ENCODE measurements at regions not wholly inside any gene's neighbourhood (a gene's known extent, or its start where the extent isn't known, plus 50 kb on each side); places are given as distances from the start of the nearest gene placed in this dataset.

DNA sequence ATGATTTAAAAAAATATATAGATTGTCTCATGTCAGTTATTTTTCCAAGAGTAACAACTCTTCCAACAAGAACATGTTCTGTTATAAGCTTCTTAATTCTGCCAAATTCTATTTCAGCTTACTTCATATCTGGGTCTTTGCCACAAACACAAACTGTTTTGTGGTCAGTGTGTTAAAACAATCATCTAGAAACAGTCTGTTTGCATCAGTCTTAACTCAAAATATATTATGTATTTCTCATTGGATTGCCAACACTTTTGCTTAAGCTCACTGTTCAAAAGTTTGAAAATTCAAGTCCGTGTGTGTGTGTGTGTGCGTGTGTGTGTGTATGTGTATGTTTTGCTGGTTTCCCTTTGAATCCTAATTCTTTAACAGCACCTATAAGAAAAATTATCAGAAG, 752.3 kb upstream of the NDST4 start:
- H3K36me3 ChIP-seq (replicated peaks in 1 of 2; ENCODE audit: insufficient read depth in 1 of 2, low read depth in 2 of 2) = no peaks in the 10 kb centered on the region
- ATAC-seq (no peak), DNase-seq (no peak)
- H3K27me3 ChIP-seq = no peaks in the 10 kb centered on the region
- intact Hi-C loops (cut with DNase I) = no loop called here
- 16 to 19% methylated on average over 2 of the region's 2 CpGs for WGBS, 2 donors
- no peaks in the 10 kb centered on the region for H3K9me3 ChIP-seq
- TF ChIP-seq, protein P1, sequence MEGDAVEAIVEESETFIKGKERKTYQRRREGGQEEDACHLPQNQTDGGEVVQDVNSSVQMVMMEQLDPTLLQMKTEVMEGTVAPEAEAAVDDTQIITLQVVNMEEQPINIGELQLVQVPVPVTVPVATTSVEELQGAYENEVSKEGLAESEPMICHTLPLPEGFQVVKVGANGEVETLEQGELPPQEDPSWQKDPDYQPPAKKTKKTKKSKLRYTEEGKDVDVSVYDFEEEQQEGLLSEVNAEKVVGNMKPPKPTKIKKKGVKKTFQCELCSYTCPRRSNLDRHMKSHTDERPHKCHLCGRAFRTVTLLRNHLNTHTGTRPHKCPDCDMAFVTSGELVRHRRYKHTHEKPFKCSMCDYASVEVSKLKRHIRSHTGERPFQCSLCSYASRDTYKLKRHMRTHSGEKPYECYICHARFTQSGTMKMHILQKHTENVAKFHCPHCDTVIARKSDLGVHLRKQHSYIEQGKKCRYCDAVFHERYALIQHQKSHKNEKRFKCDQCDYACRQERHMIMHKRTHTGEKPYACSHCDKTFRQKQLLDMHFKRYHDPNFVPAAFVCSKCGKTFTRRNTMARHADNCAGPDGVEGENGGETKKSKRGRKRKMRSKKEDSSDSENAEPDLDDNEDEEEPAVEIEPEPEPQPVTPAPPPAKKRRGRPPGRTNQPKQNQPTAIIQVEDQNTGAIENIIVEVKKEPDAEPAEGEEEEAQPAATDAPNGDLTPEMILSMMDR (IDR thresholded peaks at IDR 0.05) = no peak
- H3K4me1 ChIP-seq = no peaks in the 10 kb centered on the region
- H3K4me3 ChIP-seq = no peak overlapping the region
- no peak overlapping the region for H3K27ac ChIP-seq

DNA sequence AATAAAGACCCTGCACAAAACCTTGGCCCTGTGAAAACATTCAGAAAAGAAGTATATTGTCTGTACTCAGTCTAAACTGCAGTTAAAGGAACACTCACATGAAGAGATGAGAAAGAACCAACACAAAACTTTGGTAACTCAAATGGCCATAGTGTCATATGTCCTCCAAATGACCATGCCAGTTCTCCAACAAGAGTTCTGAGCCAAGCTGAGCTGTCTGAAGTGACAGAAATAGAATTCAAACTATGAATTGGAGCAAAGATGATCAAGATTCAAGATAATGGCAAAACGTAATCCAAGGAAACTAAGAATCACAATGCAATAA, 739.3 kb upstream of the NDST4 start:
- DNase-seq = no peak
- no peak for TF ChIP-seq POLR2A (IDR thresholded peaks at IDR 0.05)
- TF ChIP-seq, protein P1 (IDR thresholded peaks at IDR 0.05) = peak in 1 of 7 experiments; percentile 5
- no peaks in the 10 kb centered on the region for H3K9me3 ChIP-seq
- WGBS, 2 donors = 64 to 81% methylated on average over 1 of the region's 1 CpG
- no peak overlapping the region for H3K27ac ChIP-seq
- no peak overlapping the region for H3K4me3 ChIP-seq
- peaks cover 3% of the 10 kb centered on the region for H3K4me1 ChIP-seq
- H3K36me3 ChIP-seq (replicated peaks in 1 of 2; ENCODE audit: insufficient read depth in 1 of 2, low read depth in 2 of 2) = no peaks in the 10 kb centered on the region
- intact Hi-C loops (cut with DNase I) = loop anchor here (10.0 kb wide), 1 partner anchor 758 kb away; no protein-coding TSS in a partner anchor
- ATAC-seq = no peak
- no peaks in the 10 kb centered on the region for H3K27me3 ChIP-seq

DNA sequence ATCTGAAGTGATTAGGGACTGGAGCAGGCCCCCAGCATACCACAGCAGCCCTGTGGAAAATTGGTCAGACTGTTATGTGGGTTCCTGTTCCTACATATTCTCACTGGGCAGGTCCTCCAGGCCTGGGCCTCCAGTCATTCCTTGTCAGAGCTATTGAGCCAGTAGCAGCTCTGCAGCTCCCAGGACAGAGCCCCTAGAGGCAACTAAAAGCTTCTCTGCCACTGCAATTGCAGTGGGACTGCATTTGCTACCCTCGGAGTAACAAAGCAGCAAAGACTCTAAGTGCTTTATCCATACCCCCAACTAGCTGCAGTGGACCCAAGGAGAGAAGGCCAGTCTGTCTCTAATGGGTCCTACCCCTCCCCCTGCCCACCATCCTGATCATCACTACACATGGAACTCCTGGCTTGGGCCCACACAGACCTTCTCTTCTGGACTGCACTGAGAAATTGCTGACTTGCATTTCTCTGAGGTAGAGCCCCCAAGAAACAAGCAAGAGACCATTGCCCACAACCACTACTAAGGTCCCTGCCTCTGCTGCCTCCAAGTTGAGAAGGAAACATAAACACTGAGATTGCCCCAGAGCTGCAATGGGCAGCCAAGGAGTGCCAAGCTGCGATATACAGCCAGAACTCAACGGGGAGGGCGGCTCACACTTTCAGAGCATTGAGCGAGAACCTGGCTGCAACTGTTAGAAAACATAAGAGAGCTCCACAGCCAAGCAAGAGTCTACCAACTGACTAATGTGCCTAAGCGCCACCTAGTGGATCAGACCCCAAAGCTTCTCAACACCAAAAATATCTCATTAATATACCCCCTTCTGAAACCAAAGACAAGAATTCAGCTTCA, 738.7 kb upstream of the NDST4 start:
- H3K4me1 ChIP-seq = peaks cover 3% of the 10 kb centered on the region
- H3K4me3 ChIP-seq = no peak overlapping the region
- peak; percentile 67 to 78 (median 72) for DNase-seq
- H3K36me3 ChIP-seq (replicated peaks in 1 of 2; ENCODE audit: insufficient read depth in 1 of 2, low read depth in 2 of 2) = no peaks in the 10 kb centered on the region
- peak; percentile 76 for ATAC-seq
- no peak for TF ChIP-seq POLR2A (IDR thresholded peaks at IDR 0.05)
- TF ChIP-seq, protein P1 (IDR thresholded peaks at IDR 0.05) = peak; percentile 44 to 69 (median 54)
- intact Hi-C loops (cut with DNase I) = loop anchor here (10.0 kb wide), 1 partner anchor 757 kb away; no protein-coding TSS in a partner anchor
- WGBS, 2 donors = 21% methylated on average over 2 to 6 of the region's 6 CpGs
- no peaks in the 10 kb centered on the region for H3K9me3 ChIP-seq
- no peak overlapping the region for H3K27ac ChIP-seq
- H3K27me3 ChIP-seq = no peaks in the 10 kb centered on the region

DNA sequence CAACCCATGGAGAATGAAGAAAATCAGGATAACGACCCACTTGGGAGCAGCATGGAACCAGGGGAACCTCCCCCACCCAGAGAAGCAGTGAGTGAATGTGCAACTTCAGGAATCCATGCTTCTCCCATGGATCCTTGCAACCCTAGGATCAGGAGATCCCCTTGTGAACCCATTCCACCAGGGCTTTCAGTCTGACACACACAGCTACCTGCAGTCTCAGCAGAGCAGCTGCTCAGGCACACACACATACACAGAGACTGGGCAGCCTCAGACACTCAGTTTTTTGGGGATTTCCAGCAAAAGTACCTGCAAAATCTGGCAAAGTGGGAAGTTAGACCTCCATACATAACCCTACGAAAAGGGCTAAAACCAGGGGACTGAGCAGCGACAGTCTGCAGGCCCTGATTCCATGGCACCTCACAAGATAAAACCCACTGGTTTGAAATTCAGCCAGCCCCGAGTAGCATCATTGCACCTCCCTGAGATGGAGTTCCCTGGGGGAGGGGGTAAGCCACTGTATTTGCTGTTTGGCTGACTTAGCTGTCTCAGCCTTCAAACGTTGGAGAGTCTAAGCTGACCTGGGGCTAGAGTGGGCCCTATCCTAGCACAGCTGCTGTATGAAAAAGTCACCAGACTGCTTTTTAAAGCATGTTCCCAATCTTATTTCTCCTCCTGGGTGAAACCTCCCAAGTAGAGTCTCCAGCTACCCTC, 737.5 kb upstream of the NDST4 start:
- no peaks in the 10 kb centered on the region for H3K36me3 ChIP-seq (replicated peaks in 1 of 2; ENCODE audit: insufficient read depth in 1 of 2, low read depth in 2 of 2)
- no peaks in the 10 kb centered on the region for H3K27me3 ChIP-seq
- TF ChIP-seq POLR2A (IDR thresholded peaks at IDR 0.05) = no peak
- TF ChIP-seq, protein P1 (IDR thresholded peaks at IDR 0.05) = no peak
- H3K27ac ChIP-seq = no peak overlapping the region
- WGBS, 2 donors = 67 to 70% methylated on average over 5 of the region's 5 CpGs
- H3K4me1 ChIP-seq = peaks cover 3% of the 10 kb centered on the region
- H3K4me3 ChIP-seq = no peak overlapping the region
- intact Hi-C loops (cut with DNase I) = loop anchor here (10.0 kb wide), 1 partner anchor 756 kb away; no protein-coding TSS in a partner anchor
- DNase-seq (no peak), ATAC-seq (no peak)
- H3K9me3 ChIP-seq = no peaks in the 10 kb centered on the region
